Breast epithelium (tissue), 3 donors: ENCODE measurements at regions not wholly inside any gene's neighbourhood (a gene's known extent, or its start where the extent isn't known, plus 50 kb on each side); places are given as distances from the start of the nearest gene placed in this dataset.

Experiments used
- POLR2A ChIP-seq: fragments of 450-650 bp; IDR thresholded peaks from one replicate; pipeline ENCODE4 v1.6.1; 2016; ENCODE audit warnings: antibody characterized with exemption, mild to moderate bottlenecking, moderate library complexity
- POLR2AphosphoS5 ChIP-seq, 3 donors: sonication (generic); formaldehyde crosslinking; IDR thresholded peaks; one replicate each; pipeline ENCODE4 v1.6.1; 2017; ENCODE audit warnings: antibody characterized with exemption in 3 of 3
- TF ChIP-seq, protein P1 (sequence below), 3 donors: fragments of 450-650 bp; IDR thresholded peaks; one replicate each; pipeline ENCODE4 v1.5.1; 2016 to 2017; ENCODE audit warnings: antibody characterized with exemption in 3 of 3, mild to moderate bottlenecking in 3 of 3, moderate library complexity in 3 of 3

DNA sequence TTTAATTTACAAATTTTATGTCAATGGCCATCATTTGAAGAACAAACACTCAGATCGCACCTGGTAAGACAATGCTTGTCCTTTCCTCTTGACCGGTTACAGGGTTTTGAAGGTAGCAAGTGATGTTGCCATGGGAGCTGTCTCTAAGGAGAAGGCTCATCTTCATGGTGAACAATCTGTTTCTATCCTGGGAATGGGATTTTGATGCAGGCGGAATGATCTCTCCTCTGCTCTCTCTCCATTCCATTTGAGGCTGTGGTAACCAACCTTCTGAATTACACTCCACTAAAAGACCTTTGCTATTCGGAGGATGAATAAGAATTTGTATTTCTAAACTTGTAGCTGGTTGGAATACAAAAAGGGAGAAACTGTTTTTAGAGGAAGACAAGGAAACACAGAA lies 57.9 kb upstream of the SLC5A9 start:
- TF ChIP-seq, protein P1, sequence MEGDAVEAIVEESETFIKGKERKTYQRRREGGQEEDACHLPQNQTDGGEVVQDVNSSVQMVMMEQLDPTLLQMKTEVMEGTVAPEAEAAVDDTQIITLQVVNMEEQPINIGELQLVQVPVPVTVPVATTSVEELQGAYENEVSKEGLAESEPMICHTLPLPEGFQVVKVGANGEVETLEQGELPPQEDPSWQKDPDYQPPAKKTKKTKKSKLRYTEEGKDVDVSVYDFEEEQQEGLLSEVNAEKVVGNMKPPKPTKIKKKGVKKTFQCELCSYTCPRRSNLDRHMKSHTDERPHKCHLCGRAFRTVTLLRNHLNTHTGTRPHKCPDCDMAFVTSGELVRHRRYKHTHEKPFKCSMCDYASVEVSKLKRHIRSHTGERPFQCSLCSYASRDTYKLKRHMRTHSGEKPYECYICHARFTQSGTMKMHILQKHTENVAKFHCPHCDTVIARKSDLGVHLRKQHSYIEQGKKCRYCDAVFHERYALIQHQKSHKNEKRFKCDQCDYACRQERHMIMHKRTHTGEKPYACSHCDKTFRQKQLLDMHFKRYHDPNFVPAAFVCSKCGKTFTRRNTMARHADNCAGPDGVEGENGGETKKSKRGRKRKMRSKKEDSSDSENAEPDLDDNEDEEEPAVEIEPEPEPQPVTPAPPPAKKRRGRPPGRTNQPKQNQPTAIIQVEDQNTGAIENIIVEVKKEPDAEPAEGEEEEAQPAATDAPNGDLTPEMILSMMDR (IDR thresholded peaks at IDR 0.05): no peak
- TF ChIP-seq POLR2A: no peak
- no peak for TF ChIP-seq POLR2AphosphoS5 (IDR thresholded peaks at IDR 0.05)
